ENCODE measurements at regions not wholly inside any gene's neighbourhood (a gene's known extent, or its start where the extent isn't known, plus 50 kb on each side); places are given as distances from the start of the nearest gene placed in this dataset.
"Not testable (repeated sequence)": the region's sequence is repeated elsewhere in the genome, so short reads cannot be mapped to it uniquely, and the experiment has no call there.

DNA sequence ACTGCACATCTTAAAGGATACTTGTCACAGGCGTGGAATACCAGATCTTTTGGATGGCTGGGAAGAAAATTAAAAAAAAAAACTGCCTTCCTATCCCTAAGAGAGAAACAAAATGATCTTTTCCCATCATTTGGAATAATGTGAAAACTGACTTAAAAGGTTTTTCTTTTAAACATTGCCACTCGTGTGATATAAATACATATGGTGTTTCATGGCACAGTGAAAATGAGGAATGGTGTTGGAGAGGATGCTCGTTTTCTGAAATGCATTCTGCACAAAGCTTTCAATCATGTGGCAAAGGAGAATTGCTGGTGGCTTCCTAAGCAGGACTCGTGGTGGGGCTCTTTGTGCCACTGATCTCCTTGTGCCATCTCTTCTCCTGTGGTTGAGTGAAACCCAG, 74.9 kb upstream of the LRRC4C start:
- H3K9me3 Mint-ChIP-seq, result no peaks in the 10 kb centered on the region
- H3K9ac ChIP-seq (ENCODE audit: extremely low read depth, low read length, poor library complexity, severe bottlenecking), result no peak overlapping the region
- 89 to 90% methylated on average over 2 to 4 of the region's 4 CpGs for WGBS, 2 experiments (ENCODE audit: insufficient coverage in 1 of 2, insufficient read length in 1 of 2)
- no peaks in the 10 kb centered on the region for H3K9me3 ChIP-seq (ENCODE audit: control insufficient read depth, low read length)
- H3K27me3 ChIP-seq (ENCODE audit: control insufficient read depth, insufficient read depth, low read length, poor library complexity, severe bottlenecking), result no peaks in the 10 kb centered on the region
- no peaks in the 10 kb centered on the region for H3K27me3 Mint-ChIP-seq (ENCODE audit: insufficient read depth)
- H3K27ac Mint-ChIP-seq, result no peak overlapping the region
- no peak for DNase-seq
- H3K4me3 ChIP-seq (ENCODE audit: low read length), result no peak overlapping the region
- H3K4me1 ChIP-seq (ENCODE audit: control insufficient read depth, insufficient read depth, low read length), result peaks cover 4% of the 10 kb centered on the region
- H3K36me3 ChIP-seq (ENCODE audit: control insufficient read depth, insufficient read depth, low read length), result no peaks in the 10 kb centered on the region
- peaks cover 24% of the 10 kb centered on the region for H3K4me1 Mint-ChIP-seq
- H3K36me3 Mint-ChIP-seq (ENCODE audit: low read depth), result no peaks in the 10 kb centered on the region
- TF ChIP-seq, protein P1, sequence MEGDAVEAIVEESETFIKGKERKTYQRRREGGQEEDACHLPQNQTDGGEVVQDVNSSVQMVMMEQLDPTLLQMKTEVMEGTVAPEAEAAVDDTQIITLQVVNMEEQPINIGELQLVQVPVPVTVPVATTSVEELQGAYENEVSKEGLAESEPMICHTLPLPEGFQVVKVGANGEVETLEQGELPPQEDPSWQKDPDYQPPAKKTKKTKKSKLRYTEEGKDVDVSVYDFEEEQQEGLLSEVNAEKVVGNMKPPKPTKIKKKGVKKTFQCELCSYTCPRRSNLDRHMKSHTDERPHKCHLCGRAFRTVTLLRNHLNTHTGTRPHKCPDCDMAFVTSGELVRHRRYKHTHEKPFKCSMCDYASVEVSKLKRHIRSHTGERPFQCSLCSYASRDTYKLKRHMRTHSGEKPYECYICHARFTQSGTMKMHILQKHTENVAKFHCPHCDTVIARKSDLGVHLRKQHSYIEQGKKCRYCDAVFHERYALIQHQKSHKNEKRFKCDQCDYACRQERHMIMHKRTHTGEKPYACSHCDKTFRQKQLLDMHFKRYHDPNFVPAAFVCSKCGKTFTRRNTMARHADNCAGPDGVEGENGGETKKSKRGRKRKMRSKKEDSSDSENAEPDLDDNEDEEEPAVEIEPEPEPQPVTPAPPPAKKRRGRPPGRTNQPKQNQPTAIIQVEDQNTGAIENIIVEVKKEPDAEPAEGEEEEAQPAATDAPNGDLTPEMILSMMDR (conservative IDR thresholded peaks at IDR 0.05), result no peak
- H3K4me3 Mint-ChIP-seq, result no peak overlapping the region
- no peak overlapping the region for H3K27ac ChIP-seq (ENCODE audit: low read depth, low read length)

- Mint-ChIP-seq H3K27ac (no peak overlapping the region), H3K36me3 (ENCODE audit: low read depth) (no peaks in the 10 kb centered on the region), H3K4me3 (no peak overlapping the region), H3K9me3 (no peaks in the 10 kb centered on the region), H3K4me1 (peaks cover 23% of the 10 kb centered on the region), H3K27me3 (ENCODE audit: insufficient read depth) (no peaks in the 10 kb centered on the region)
- Histone ChIP-seq H3K4me1 (ENCODE audit: control insufficient read depth, insufficient read depth, low read length) (peaks cover 5% of the 10 kb centered on the region), H3K36me3 (ENCODE audit: control insufficient read depth, insufficient read depth, low read length) (no peaks in the 10 kb centered on the region), H3K9ac (ENCODE audit: extremely low read depth, low read length, poor library complexity, severe bottlenecking) (no peak overlapping the region), H3K4me3 (ENCODE audit: low read length) (no peak overlapping the region), H3K9me3 (ENCODE audit: control insufficient read depth, low read length) (no peaks in the 10 kb centered on the region), H3K27me3 (ENCODE audit: control insufficient read depth, insufficient read depth, low read length, poor library complexity, severe bottlenecking) (no peaks in the 10 kb centered on the region), H3K27ac (ENCODE audit: low read depth, low read length) (no peak overlapping the region)
- DNase-seq, result no peak
- 89% methylated on average over 1 of the region's 2 CpGs; no CpG with 5 or more reads in 1 of the 2 experiments for WGBS, 2 experiments (ENCODE audit: insufficient coverage in 1 of 2, insufficient read length in 1 of 2)
- TF ChIP-seq, protein P1 (conservative IDR thresholded peaks at IDR 0.05), result no peak
Observed at GRCh38 chr11:41534861-41535260, 75.4 kb upstream of the LRRC4C start.

DNA sequence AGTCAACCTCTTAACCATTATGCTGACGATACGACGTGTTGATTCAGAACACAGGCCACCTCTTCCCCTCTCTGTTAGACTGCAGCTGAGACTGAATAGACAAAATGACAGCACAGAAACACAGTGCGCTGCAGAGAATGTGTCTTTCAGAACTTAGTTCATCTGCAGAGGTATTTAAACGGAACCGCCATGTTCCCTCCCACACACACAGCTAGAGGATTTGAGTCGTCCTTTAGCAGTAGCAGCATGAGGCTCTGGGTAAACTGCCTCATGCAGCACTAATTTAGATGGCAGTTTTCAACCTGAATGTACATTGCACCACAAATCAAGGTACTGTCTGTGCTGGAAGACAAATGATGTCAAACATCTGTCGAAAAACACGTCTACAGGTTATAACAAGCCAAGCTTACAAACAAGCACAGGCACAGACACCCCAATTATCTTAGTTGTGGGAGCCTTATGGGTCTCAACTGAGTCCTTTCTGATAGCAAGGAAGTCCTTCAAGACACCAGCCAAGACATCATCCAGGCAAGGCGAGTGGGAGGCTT, 76.6 kb upstream of the LRRC4C start:
- Histone ChIP-seq H3K9me3 (ENCODE audit: control insufficient read depth, low read length) (no peaks in the 10 kb centered on the region), H3K4me1 (ENCODE audit: control insufficient read depth, insufficient read depth, low read length) (peaks cover 7% of the 10 kb centered on the region), H3K4me3 (ENCODE audit: low read length) (no peak overlapping the region), H3K27ac (ENCODE audit: low read depth, low read length) (no peak overlapping the region), H3K36me3 (ENCODE audit: control insufficient read depth, insufficient read depth, low read length) (no peaks in the 10 kb centered on the region), H3K9ac (ENCODE audit: extremely low read depth, low read length, poor library complexity, severe bottlenecking) (no peak overlapping the region), H3K27me3 (ENCODE audit: control insufficient read depth, insufficient read depth, low read length, poor library complexity, severe bottlenecking) (no peaks in the 10 kb centered on the region)
- Mint-ChIP-seq H3K4me1 (peaks cover 21% of the 10 kb centered on the region), H3K9me3 (no peaks in the 10 kb centered on the region), H3K27ac (no peak overlapping the region), H3K4me3 (no peak overlapping the region), H3K36me3 (ENCODE audit: low read depth) (no peaks in the 10 kb centered on the region), H3K27me3 (ENCODE audit: insufficient read depth) (no peaks in the 10 kb centered on the region)
- DNase-seq, result no peak
- TF ChIP-seq, protein P1 (conservative IDR thresholded peaks at IDR 0.05), result no peak
- WGBS, 2 experiments (ENCODE audit: insufficient coverage in 1 of 2, insufficient read length in 1 of 2), result 79 to 89% methylated on average over 8 to 10 of the region's 10 CpGs

GRCh38 chr11:41544902-41545301, 85.5 kb upstream of the LRRC4C start:
- not testable (repeated sequence) for H3K36me3 ChIP-seq (ENCODE audit: control insufficient read depth, insufficient read depth, low read length); H3K4me1 Mint-ChIP-seq; H3K27ac ChIP-seq (ENCODE audit: low read depth, low read length); H3K27ac Mint-ChIP-seq; H3K27me3 Mint-ChIP-seq (ENCODE audit: insufficient read depth); H3K4me3 ChIP-seq (ENCODE audit: low read length); H3K4me3 Mint-ChIP-seq; H3K27me3 ChIP-seq (ENCODE audit: control insufficient read depth, insufficient read depth, low read length, poor library complexity, severe bottlenecking); DNase-seq; H3K4me1 ChIP-seq (ENCODE audit: control insufficient read depth, insufficient read depth, low read length); H3K9ac ChIP-seq (ENCODE audit: extremely low read depth, low read length, poor library complexity, severe bottlenecking); H3K36me3 Mint-ChIP-seq (ENCODE audit: low read depth); H3K9me3 ChIP-seq (ENCODE audit: control insufficient read depth, low read length)
- WGBS, 2 experiments (ENCODE audit: insufficient coverage in 1 of 2, insufficient read length in 1 of 2), result 93 to 99% methylated on average over 3 of the region's 3 CpGs
- H3K9me3 Mint-ChIP-seq, result peaks cover 13% of the 10 kb centered on the region
